IMR-90 (cell line): ENCODE measurements at regions not wholly inside any gene's neighbourhood (a gene's known extent, or its start where the extent isn't known, plus 50 kb on each side); places are given as distances from the start of the nearest gene placed in this dataset.
A peak's percentile ranks its signal among the peaks of the same experiment; 100 is the strongest.

Source experiments
- ATAC-seq: fragments of 200-7000 bp; cut with Tn5 transposase; 2 replicates; pipeline ENCODE4 v1.9.1; 2020; ENCODE audit warnings: low read depth, mild to moderate bottlenecking, moderate library complexity
- BruUV-seq: library from RNA; stranded (reverse); fragments of 400-500 nt; replicated peaks from 2 replicates; lab custom pipeline; 2021; lab: Mats Ljungman, UMichigan
- CTCF ChIA-PET: fragments of 300-600 bp; formaldehyde crosslinking; extraction: SDS; loops from one replicate; lab custom pipeline; 2021; ENCODE audit warnings: antibody characterized with exemption; lab: Yijun Ruan, JAX
- POLR2A ChIA-PET: fragments of 300-600 bp; sonication (Branson Sonifier 250); formaldehyde crosslinking; loops from one replicate; lab custom pipeline; 2022; ENCODE audit warnings: antibody characterized with exemption; ENCODE audit not compliant: unreplicated experiment; lab: Charles Lee
- DNase-seq: peaks from one replicate; pipeline ENCODE4 v3.0.0; 2013
- H2AFZ ChIP-seq: replicated peaks from 2 replicates; pipeline ENCODE3; 2013; ENCODE audit warnings: low read length, mild to moderate bottlenecking; ENCODE audit not compliant: poor library complexity
- H2AK5ac ChIP-seq: 2 replicates; pipeline ENCODE4 v1.6.1; 2013; ENCODE audit warnings: low read depth, low read length, inconsistent platforms
- H2AK9ac ChIP-seq: replicated peaks from 2 replicates; pipeline ENCODE3; 2013; ENCODE audit warnings: mild to moderate bottlenecking, low read depth, low read length, moderate library complexity; ENCODE audit not compliant: poor library complexity
- H2BK120ac ChIP-seq: 2 replicates; pipeline ENCODE4 v1.6.1; 2013; ENCODE audit warnings: low read depth, low read length, inconsistent platforms
- H2BK15ac ChIP-seq: 3 replicates; pipeline ENCODE4 v1.6.1; 2013; ENCODE audit warnings: low read depth, low read length, inconsistent platforms
- H2BK20ac ChIP-seq: 2 replicates; pipeline ENCODE4 v1.6.1; 2013; ENCODE audit warnings: low read depth, mild to moderate bottlenecking, inconsistent platforms, low read length, moderate library complexity
- H2BK5ac ChIP-seq: 2 replicates; pipeline ENCODE4 v1.6.1; 2013; ENCODE audit warnings: mild to moderate bottlenecking, low read depth, low read length, inconsistent platforms; ENCODE audit not compliant: poor library complexity, severe bottlenecking
- H3K14ac ChIP-seq: replicated peaks from 2 replicates; pipeline ENCODE4 v1.6.1; 2013; ENCODE audit warnings: low read depth, low read length, inconsistent platforms
- H3K18ac ChIP-seq: 2 replicates; pipeline ENCODE4 v1.6.1; 2013; ENCODE audit warnings: low read depth, low read length, control low read depth
- H3K23ac ChIP-seq: 2 replicates; pipeline ENCODE4 v1.6.1; 2013; ENCODE audit warnings: low read depth, low read length, inconsistent platforms
- H3K27ac ChIP-seq: 2 replicates; pipeline ENCODE4 v1.5.1; 2013; ENCODE audit warnings: mild to moderate bottlenecking, control low read depth, low read length; ENCODE audit not compliant: insufficient read depth
- H3K27me3 ChIP-seq: 2 replicates; pipeline ENCODE4 v1.6.1; 2013; ENCODE audit warnings: low read length; ENCODE audit not compliant: control insufficient read depth, insufficient read depth
- H3K36me3 ChIP-seq: 2 replicates; pipeline ENCODE4 v1.6.1; 2013; ENCODE audit warnings: low read length, mixed read lengths; ENCODE audit not compliant: control insufficient read depth, insufficient read depth
- H3K4ac ChIP-seq: 2 replicates; pipeline ENCODE4 v1.6.1; 2013; ENCODE audit warnings: low read depth, low read length, inconsistent platforms
- H3K4me1 ChIP-seq: 2 replicates; pipeline ENCODE4 v1.6.1; 2013; ENCODE audit warnings: low read length, mixed read lengths; ENCODE audit not compliant: control insufficient read depth, insufficient read depth
- H3K4me2 ChIP-seq: 2 replicates; pipeline ENCODE4 v1.6.1; 2013; ENCODE audit warnings: low read depth, mild to moderate bottlenecking, control low read depth, low read length, moderate library complexity
- H3K4me3 ChIP-seq: 2 replicates; pipeline ENCODE4 v1.5.1; 2013; ENCODE audit warnings: low read depth, mild to moderate bottlenecking, control low read depth, low read length, moderate library complexity; ENCODE audit not compliant: insufficient read depth
- H3K56ac ChIP-seq: 2 replicates; pipeline ENCODE4 v1.6.1; 2013; ENCODE audit warnings: low read length, inconsistent platforms; ENCODE audit not compliant: insufficient read depth; ENCODE audit errors: extremely low read depth
- H3K79me1 ChIP-seq, 2 experiments: 2 replicates each; pipeline ENCODE4 v1.6.1; 2013; ENCODE audit warnings: low read length in 2 of 2, inconsistent platforms in 1 of 2, low read depth in 1 of 2
- H3K9ac ChIP-seq: 2 replicates; pipeline ENCODE4 v1.6.1; 2013; ENCODE audit warnings: low read depth, low read length, control low read depth
- H3K9me1 ChIP-seq: 2 replicates; pipeline ENCODE4 v1.6.1; 2013; ENCODE audit warnings: low read length, inconsistent platforms; ENCODE audit not compliant: insufficient read depth
- H3K9me3 ChIP-seq: 2 replicates; pipeline ENCODE4 v1.6.1; 2013; ENCODE audit warnings: low read length; ENCODE audit not compliant: control insufficient read depth, insufficient read depth
- H4K20me1 ChIP-seq: 2 replicates; pipeline ENCODE4 v1.6.1; 2013; ENCODE audit warnings: low read length, inconsistent platforms; ENCODE audit not compliant: insufficient read depth
- H4K5ac ChIP-seq: 2 replicates; pipeline ENCODE4 v1.6.1; 2013; ENCODE audit warnings: mild to moderate bottlenecking, low read depth, low read length, control low read depth
- H4K8ac ChIP-seq, 2 experiments: 2 replicates each; pipeline ENCODE4 v1.6.1; 2013; ENCODE audit warnings: low read depth in 2 of 2, low read length in 2 of 2, control low read depth in 1 of 2, inconsistent platforms in 1 of 2
- H4K91ac ChIP-seq: 2 replicates; pipeline ENCODE4 v1.6.1; 2013; ENCODE audit warnings: low read depth, low read length, inconsistent platforms; ENCODE audit not compliant: insufficient read depth
- CEBPB ChIP-seq: IDR thresholded peaks from 2 replicates; pipeline ENCODE4 v1.6.1; 2012; ENCODE audit warnings: low read depth, low read length, improper control_type of control experiment
- CTCF ChIP-seq: conservative IDR thresholded peaks from 2 replicates; pipeline ENCODE4 v1.5.1; 2012; ENCODE audit warnings: mild to moderate bottlenecking, low read depth, low read length, improper control_type of control experiment
- ELK1 ChIP-seq: fragments of 150-350 bp; IDR thresholded peaks from 2 replicates; pipeline ENCODE4 v1.6.1; 2016; ENCODE audit warnings: low read depth, mild to moderate bottlenecking, low read length, moderate library complexity, borderline replicate concordance
- FOS ChIP-seq: fragments of 150-350 bp; IDR thresholded peaks from 2 replicates; pipeline ENCODE4 v1.6.1; 2016; ENCODE audit warnings: low read depth, low read length
- MAZ ChIP-seq: IDR thresholded peaks from 2 replicates; pipeline ENCODE4 v1.6.1; 2012; ENCODE audit warnings: low read depth, mild to moderate bottlenecking, low read length, improper control_type of control experiment, moderate library complexity, borderline replicate concordance
- MXI1 ChIP-seq: IDR thresholded peaks from 2 replicates; pipeline ENCODE4 v1.6.1; 2012; ENCODE audit warnings: low read depth, mild to moderate bottlenecking, low read length, moderate library complexity, borderline replicate concordance
- NFE2L2 ChIP-seq: fragments of 150-350 bp; IDR thresholded peaks from 2 replicates; pipeline ENCODE4 v1.6.1; 2016; ENCODE audit warnings: low read depth, mild to moderate bottlenecking, low read length
- RCOR1 ChIP-seq: IDR thresholded peaks from 2 replicates; pipeline ENCODE4 v1.6.1; 2012; ENCODE audit warnings: mild to moderate bottlenecking, low read length, improper control_type of control experiment; ENCODE audit not compliant: insufficient replicate concordance
- RFX5 ChIP-seq: IDR thresholded peaks from 2 replicates; pipeline ENCODE4 v1.8.0; 2012; ENCODE audit warnings: low read depth, mild to moderate bottlenecking, low read length, moderate library complexity
- SMC3 ChIP-seq: fragments of 150-350 bp; IDR thresholded peaks from 2 replicates; pipeline ENCODE4 v1.6.1; 2016; ENCODE audit warnings: low read depth, mild to moderate bottlenecking, antibody characterized with exemption, low read length, moderate library complexity
- USF2 ChIP-seq: fragments of 150-350 bp; IDR thresholded peaks from 2 replicates; pipeline ENCODE4 v1.6.1; 2017; ENCODE audit warnings: mild to moderate bottlenecking, antibody characterized with exemption, low read length, low read depth
- WGBS, 2 experiments: methylation state at CpG; one replicate each; pipeline versions ENCODE4 v1.1.5 to v1.1.7; 2013; ENCODE audit warnings: missing lambda C conversion rate in 2 of 2; ENCODE audit not compliant: insufficient read length in 1 of 2; ENCODE audit errors: extremely low coverage in 2 of 2; 5-methylcytosine and 5-hydroxymethylcytosine counted together
- dilution Hi-C: fragments of 300-500 bp; cut with HindIII; formaldehyde crosslinking; loops from one replicate; pipeline ENCODE4 v1.14.3; 2018; ENCODE audit warnings: low sequenced_read_pairs; ENCODE audit not compliant: unreplicated experiment
- in situ Hi-C: fragments of 300-500 bp; cut with MboI; formaldehyde crosslinking; loops from 3 replicates; pipeline ENCODE4 v1.14.3; 2019; ENCODE audit warnings: low sequenced_read_pairs, inconsistent platforms, mixed read lengths
- intact Hi-C: fragments of 100-400 bp; cut with micrococcal nuclease; formaldehyde crosslinking; loops from 2 replicates; pipeline ENCODE4 v1.10.0; 2022

- peaks cover 34% of the 10 kb centered on the region for H3K4me1 ChIP-seq
- peak overlapping the region; percentile 5; the same call in 1 of the 2 replicates for H3K4me3 ChIP-seq
- H3K9ac ChIP-seq: peak overlapping the region; percentile 71
- peak overlapping the region; percentile 93 for H3K14ac ChIP-seq
- peak overlapping the region; percentile 96 for H2AK5ac ChIP-seq
- H2BK20ac ChIP-seq: peak overlapping the region; percentile 97
- in situ Hi-C loops (no loop called here), dilution Hi-C loops (no loop called here), intact Hi-C loops (loop anchor here (2.0 to 10.0 kb wide), 7 partner anchors 83 to 437 kb away; no protein-coding TSS in a partner anchor)
- H2AFZ ChIP-seq: peak overlapping the region; percentile 32
- peak overlapping the region; percentile 89 to 93 for H4K8ac ChIP-seq
- no peaks in the 10 kb centered on the region for H3K9me3 ChIP-seq
- peak overlapping the region; percentile 90 for H3K27ac ChIP-seq
- H3K4ac ChIP-seq: peak overlapping the region; percentile 95
- H4K20me1 ChIP-seq: no peaks in the 10 kb centered on the region
- peak; percentile 99 for DNase-seq
- H3K27me3 ChIP-seq: no peaks in the 10 kb centered on the region
- H3K23ac ChIP-seq: peak overlapping the region; percentile 96
- ATAC-seq: peak; percentile 75
- H4K91ac ChIP-seq: peak overlapping the region; percentile 98
- peak overlapping the region; percentile 94 for H4K5ac ChIP-seq
- no peaks in the 10 kb centered on the region for H3K36me3 ChIP-seq
- H3K18ac ChIP-seq: peak overlapping the region; percentile 97
- peaks cover 42% of the 10 kb centered on the region for H3K9me1 ChIP-seq
- peak overlapping the region; percentile 99 for H2BK15ac ChIP-seq
- H3K4me2 ChIP-seq: peak overlapping the region; percentile 80
- no TSS peak for BruUV-seq
- peaks cover 0 to 40% of the 10 kb centered on the region in 2 experiments; a peak in 2 of 4 replicates for H3K79me1 ChIP-seq
- H2AK9ac ChIP-seq: peak overlapping the region; percentile 53
- peak overlapping the region; percentile 99 for H2BK120ac ChIP-seq
- H3K56ac ChIP-seq: peak overlapping the region; percentile 99
- CTCF ChIA-PET: interaction anchor here (1.1 to 1.5 kb wide), 5 partner anchors 47 to 427 kb away, joined by 3 to 5 read pairs (median 3); no protein-coding TSS in a partner anchor
- H2BK5ac ChIP-seq: peak overlapping the region; percentile 93
- POLR2A ChIA-PET: interaction anchor here (0.6 to 1.1 kb wide), 4 partner anchors 11 to 270 kb away, joined by 3 read pairs; no protein-coding TSS in a partner anchor
- WGBS, 2 experiments: 15% methylated on average over 6 of the region's 14 CpGs; no CpG with 5 or more reads in 1 of the 2 experiments
- peak; percentile 96 for TF ChIP-seq FOS
- peak; percentile 47; the same call in 1 of the 2 replicates for TF ChIP-seq MAZ
- TF ChIP-seq ELK1: no peak
- TF ChIP-seq MXI1: no peak; the same call in 1 of the 2 replicates
- TF ChIP-seq CTCF: no peak
- TF ChIP-seq NFE2L2: peak; percentile 54
- TF ChIP-seq SMC3: 0 out of 2 replicates have a peak, but pooled peaks have one; percentile 15
- TF ChIP-seq CEBPB: peak; percentile 93
- peak; percentile 47; the same call in 1 of the 2 replicates for TF ChIP-seq USF2
- TF ChIP-seq RCOR1: peak; percentile 24
- no peak for TF ChIP-seq RFX5
Measured at GRCh38 chr2:234679741-234680687, 183.1 kb upstream of the ARL4C start.
